GM23338 (cell line): ENCODE measurements at regions not wholly inside any gene's neighbourhood (a gene's known extent, or its start where the extent isn't known, plus 50 kb on each side); places are given as distances from the start of the nearest gene placed in this dataset.
A peak's percentile ranks its signal among the peaks of the same experiment; 100 is the strongest.

Experiments
- ATAC-seq: fragments of 200-7000 bp; cut with Tn5 transposase; 3 replicates; pipeline ENCODE4 v1.9.1; 2020
- DNase-seq: peaks from one replicate; pipeline ENCODE4 v3.0.0-alpha.2; 2015; ENCODE audit warnings: low spot score
- H2AFZ ChIP-seq: fragments of 200-600 bp; sonication (generic); 2 replicates; pipeline ENCODE4 v1.8.0; 2016; ENCODE audit warnings: antibody characterized with exemption, mild to moderate bottlenecking, moderate library complexity
- H3F3A ChIP-seq: fragments of 200-600 bp; sonication (generic); replicated peaks from 2 replicates; pipeline ENCODE4 v1.8.0; 2017; ENCODE audit warnings: antibody characterized with exemption, mixed run types, low read depth
- H3K27ac ChIP-seq: fragments of 200-600 bp; sonication (generic); 2 replicates; pipeline ENCODE4 v1.6.1; 2016; ENCODE audit warnings: low read depth
- H3K27me3 ChIP-seq: fragments of 200-600 bp; sonication (generic); 2 replicates; pipeline ENCODE4 v1.8.0; 2016; ENCODE audit warnings: mild to moderate bottlenecking, mixed run types, moderate library complexity; ENCODE audit not compliant: insufficient read depth
- H3K36me3 ChIP-seq: fragments of 200-600 bp; sonication (generic); 2 replicates; pipeline ENCODE4 v1.8.0; 2016; ENCODE audit warnings: mild to moderate bottlenecking; ENCODE audit not compliant: insufficient read depth
- H3K4me1 ChIP-seq: fragments of 200-600 bp; sonication (generic); 2 replicates; pipeline ENCODE4 v1.8.0; 2016; ENCODE audit warnings: mild to moderate bottlenecking, moderate library complexity; ENCODE audit not compliant: insufficient read depth
- H3K4me2 ChIP-seq: fragments of 200-600 bp; sonication (generic); 2 replicates; pipeline ENCODE4 v1.7.1; 2017; ENCODE audit warnings: mixed run types
- H3K4me3 ChIP-seq: fragments of 200-600 bp; sonication (generic); 2 replicates; pipeline ENCODE4 v1.6.1; 2016; ENCODE audit warnings: mixed run types
- H3K79me2 ChIP-seq: fragments of 200-600 bp; sonication (generic); replicated peaks from 2 replicates; pipeline ENCODE4 v1.8.0; 2017; ENCODE audit warnings: mild to moderate bottlenecking; ENCODE audit not compliant: insufficient read depth
- H3K9me2 ChIP-seq: fragments of 200-600 bp; sonication (generic); 2 replicates; pipeline ENCODE4 v1.8.0; 2017; ENCODE audit not compliant: insufficient read depth
- H4K20me1 ChIP-seq: fragments of 200-600 bp; sonication (generic); replicated peaks from 2 replicates; pipeline ENCODE4 v1.8.0; 2017; ENCODE audit warnings: mild to moderate bottlenecking; ENCODE audit not compliant: insufficient read depth
- H3K27ac Mint-ChIP-seq: 2 replicates; pipeline ENCODE4 v1.8.0; 2020; ENCODE audit warnings: inconsistent platforms, mild to moderate bottlenecking, moderate library complexity, mixed read lengths
- H3K27me3 Mint-ChIP-seq: 3 replicates; pipeline ENCODE4 v1.8.0; 2022; ENCODE audit warnings: low read depth, mild to moderate bottlenecking, moderate library complexity, mixed read lengths, inconsistent platforms; ENCODE audit not compliant: insufficient read depth, poor library complexity
- H3K36me3 Mint-ChIP-seq: 3 replicates; pipeline ENCODE4 v1.8.0; 2021; ENCODE audit warnings: low read depth, mild to moderate bottlenecking, inconsistent platforms, moderate library complexity, mixed read lengths
- H3K4me1 Mint-ChIP-seq: 3 replicates; pipeline ENCODE4 v1.8.0; 2020; ENCODE audit warnings: mild to moderate bottlenecking, inconsistent platforms, mixed read lengths
- H3K4me3 Mint-ChIP-seq: 3 replicates; pipeline ENCODE4 v1.8.0; 2021; ENCODE audit warnings: moderate library complexity, mild to moderate bottlenecking, inconsistent platforms, mixed read lengths
- H3K9me3 Mint-ChIP-seq: 3 replicates; pipeline ENCODE4 v1.8.0; 2020; ENCODE audit warnings: moderate library complexity, mild to moderate bottlenecking, inconsistent platforms, mixed read lengths
- CREB1 ChIP-seq: fragments of 250-450 bp; sonication (Bioruptor Pico); IDR thresholded peaks from 2 replicates; pipeline ENCODE4 v1.5.0; 2020; ENCODE audit warnings: low read depth, mild to moderate bottlenecking, moderate library complexity
- EZH2 ChIP-seq: fragments of 200-600 bp; sonication (generic); IDR thresholded peaks from one replicate; pipeline ENCODE4 v1.8.0; 2017; ENCODE audit warnings: antibody characterized with exemption, mild to moderate bottlenecking, low read depth; ENCODE audit not compliant: unreplicated experiment
- EZH2phosphoT487 ChIP-seq: fragments of 200-600 bp; sonication (generic); IDR thresholded peaks from one replicate; pipeline ENCODE4 v1.8.1; 2018; ENCODE audit warnings: antibody characterized with exemption; ENCODE audit not compliant: unreplicated experiment
- JUNB ChIP-seq: IDR thresholded peaks from one replicate; pipeline ENCODE4 v1.6.1; 2016; ENCODE audit warnings: antibody characterized with exemption; ENCODE audit not compliant: unreplicated experiment
- NANOG ChIP-seq: IDR thresholded peaks from 2 replicates; pipeline ENCODE4 v1.6.1; 2016; ENCODE audit warnings: antibody characterized with exemption, borderline replicate concordance
- POLR2AphosphoS5 ChIP-seq: IDR thresholded peaks from 2 replicates; pipeline ENCODE4 v1.6.1; 2016; ENCODE audit warnings: antibody characterized with exemption, low read depth
- STAT1 ChIP-seq: IDR thresholded peaks from one replicate; pipeline ENCODE4 v1.6.1; 2016; ENCODE audit warnings: antibody characterized with exemption; ENCODE audit not compliant: unreplicated experiment
- ZNF114 ChIP-seq: fragments of 250-450 bp; sonication (Bioruptor Pico); IDR thresholded peaks from 2 replicates; pipeline ENCODE4 v1.5.0; 2020; ENCODE audit warnings: mild to moderate bottlenecking, moderate library complexity
- ZNF331 ChIP-seq: fragments of 250-450 bp; sonication (Bioruptor Pico); IDR thresholded peaks from 2 replicates; pipeline ENCODE4 v1.5.0; 2020; ENCODE audit warnings: low read depth, mild to moderate bottlenecking, moderate library complexity
- TF ChIP-seq, protein P1 (sequence below): IDR thresholded peaks from 2 replicates; pipeline ENCODE4 v1.6.1; 2016; ENCODE audit warnings: antibody characterized with exemption
- TF ChIP-seq, protein P2 (sequence below): fragments of 250-450 bp; sonication (Bioruptor Pico); IDR thresholded peaks from 2 replicates; pipeline ENCODE4 v1.5.0; 2020; ENCODE audit warnings: mild to moderate bottlenecking, moderate library complexity
- TF ChIP-seq, protein P3 (sequence below): IDR thresholded peaks from one replicate; pipeline ENCODE4 v1.6.1; 2018; ENCODE audit warnings: antibody characterized with exemption; ENCODE audit not compliant: unreplicated experiment

DNA sequence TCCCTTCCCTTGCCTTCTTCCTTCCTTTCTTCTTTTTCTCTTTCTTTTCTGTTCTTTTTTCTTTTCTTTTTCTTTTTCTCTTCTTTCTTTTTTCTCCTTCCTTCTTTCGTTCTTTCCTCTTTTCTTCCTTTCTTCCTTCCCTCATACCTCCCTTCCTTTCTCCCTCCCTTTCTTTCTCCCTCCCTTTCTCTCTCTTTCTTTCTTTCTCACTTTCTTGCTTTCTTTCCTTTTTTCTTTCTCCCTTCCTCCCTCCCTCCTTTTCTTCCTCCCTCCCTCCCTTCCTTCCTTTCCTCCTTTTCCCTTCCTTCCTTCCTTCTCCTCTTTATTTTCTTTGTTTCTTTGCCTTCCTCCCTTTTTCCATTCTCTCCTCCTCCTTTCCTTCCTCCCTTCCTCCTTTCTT lies 96.3 kb downstream of the POM121L12 start:
- H3F3A ChIP-seq: no peaks in the 10 kb centered on the region
- H2AFZ ChIP-seq: no peak overlapping the region
- H3K4me2 ChIP-seq: no peak overlapping the region
- H3K27me3 Mint-ChIP-seq: no peaks in the 10 kb centered on the region
- no peaks in the 10 kb centered on the region for H3K9me2 ChIP-seq
- no peaks in the 10 kb centered on the region; the same call in 2 of the 3 replicates for H3K9me3 Mint-ChIP-seq
- H3K36me3 Mint-ChIP-seq: no peaks in the 10 kb centered on the region
- no peaks in the 10 kb centered on the region for H3K4me1 ChIP-seq
- H4K20me1 ChIP-seq: no peaks in the 10 kb centered on the region
- H3K27ac ChIP-seq: no peak overlapping the region
- H3K4me1 Mint-ChIP-seq: no peaks in the 10 kb centered on the region
- H3K36me3 ChIP-seq: no peaks in the 10 kb centered on the region
- no peaks in the 10 kb centered on the region for H3K27me3 ChIP-seq
- no peak overlapping the region for H3K4me3 Mint-ChIP-seq
- no peak overlapping the region for H3K27ac Mint-ChIP-seq
- H3K4me3 ChIP-seq: no peak overlapping the region
- DNase-seq (no peak), ATAC-seq (no peak)
- no peaks in the 10 kb centered on the region for H3K79me2 ChIP-seq
- TF ChIP-seq JUNB: no peak

DNA sequence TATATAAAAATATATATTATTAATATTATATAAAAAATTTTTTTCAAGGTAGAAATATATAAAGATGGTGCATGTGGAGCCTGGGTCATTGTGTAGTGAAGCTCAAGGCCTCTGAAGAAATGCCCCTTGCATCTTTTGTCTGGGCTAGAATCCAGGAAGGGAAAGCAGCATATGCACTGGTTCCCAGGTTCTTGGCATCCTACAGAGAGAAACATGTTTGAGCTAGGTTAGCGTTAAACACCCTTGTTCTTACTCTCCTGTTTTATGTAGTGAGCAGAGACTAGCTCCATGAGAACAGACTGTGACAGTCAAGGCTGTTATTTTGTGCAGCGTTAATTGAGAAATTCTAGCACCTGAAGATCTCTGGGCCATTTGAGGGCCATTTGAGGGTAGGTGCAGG lies 116.1 kb downstream of the POM121L12 start:
- DNase-seq: no peak
- no peaks in the 10 kb centered on the region for H3K9me3 Mint-ChIP-seq
- no peaks in the 10 kb centered on the region for H3K27me3 Mint-ChIP-seq
- Histone ChIP-seq H3K27me3 (no peaks in the 10 kb centered on the region), H3K4me2 (no peak overlapping the region), H3K36me3 (no peaks in the 10 kb centered on the region), H4K20me1 (no peaks in the 10 kb centered on the region), H3K4me3 (no peak overlapping the region), H3F3A (no peaks in the 10 kb centered on the region), H3K27ac (no peak overlapping the region), H2AFZ (0 out of 2 replicates have a peak overlapping the region, but pooled peaks have one; percentile 18), H3K79me2 (no peaks in the 10 kb centered on the region), H3K4me1 (peaks cover 4% of the 10 kb centered on the region; the same call in 1 of the 2 replicates), H3K9me2 (no peaks in the 10 kb centered on the region)
- H3K27ac Mint-ChIP-seq: no peak overlapping the region
- no peaks in the 10 kb centered on the region for H3K36me3 Mint-ChIP-seq
- H3K4me1 Mint-ChIP-seq: peaks cover 7% of the 10 kb centered on the region; the same call in 2 of the 3 replicates
- ATAC-seq: no peak
- H3K4me3 Mint-ChIP-seq: no peak overlapping the region
- TF ChIP-seq, protein P1, sequence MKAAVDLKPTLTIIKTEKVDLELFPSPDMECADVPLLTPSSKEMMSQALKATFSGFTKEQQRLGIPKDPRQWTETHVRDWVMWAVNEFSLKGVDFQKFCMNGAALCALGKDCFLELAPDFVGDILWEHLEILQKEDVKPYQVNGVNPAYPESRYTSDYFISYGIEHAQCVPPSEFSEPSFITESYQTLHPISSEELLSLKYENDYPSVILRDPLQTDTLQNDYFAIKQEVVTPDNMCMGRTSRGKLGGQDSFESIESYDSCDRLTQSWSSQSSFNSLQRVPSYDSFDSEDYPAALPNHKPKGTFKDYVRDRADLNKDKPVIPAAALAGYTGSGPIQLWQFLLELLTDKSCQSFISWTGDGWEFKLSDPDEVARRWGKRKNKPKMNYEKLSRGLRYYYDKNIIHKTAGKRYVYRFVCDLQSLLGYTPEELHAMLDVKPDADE: no peak
- no peak for TF ChIP-seq EZH2
- no peak for TF ChIP-seq JUNB
- no peak for TF ChIP-seq NANOG
- TF ChIP-seq, protein P2, sequence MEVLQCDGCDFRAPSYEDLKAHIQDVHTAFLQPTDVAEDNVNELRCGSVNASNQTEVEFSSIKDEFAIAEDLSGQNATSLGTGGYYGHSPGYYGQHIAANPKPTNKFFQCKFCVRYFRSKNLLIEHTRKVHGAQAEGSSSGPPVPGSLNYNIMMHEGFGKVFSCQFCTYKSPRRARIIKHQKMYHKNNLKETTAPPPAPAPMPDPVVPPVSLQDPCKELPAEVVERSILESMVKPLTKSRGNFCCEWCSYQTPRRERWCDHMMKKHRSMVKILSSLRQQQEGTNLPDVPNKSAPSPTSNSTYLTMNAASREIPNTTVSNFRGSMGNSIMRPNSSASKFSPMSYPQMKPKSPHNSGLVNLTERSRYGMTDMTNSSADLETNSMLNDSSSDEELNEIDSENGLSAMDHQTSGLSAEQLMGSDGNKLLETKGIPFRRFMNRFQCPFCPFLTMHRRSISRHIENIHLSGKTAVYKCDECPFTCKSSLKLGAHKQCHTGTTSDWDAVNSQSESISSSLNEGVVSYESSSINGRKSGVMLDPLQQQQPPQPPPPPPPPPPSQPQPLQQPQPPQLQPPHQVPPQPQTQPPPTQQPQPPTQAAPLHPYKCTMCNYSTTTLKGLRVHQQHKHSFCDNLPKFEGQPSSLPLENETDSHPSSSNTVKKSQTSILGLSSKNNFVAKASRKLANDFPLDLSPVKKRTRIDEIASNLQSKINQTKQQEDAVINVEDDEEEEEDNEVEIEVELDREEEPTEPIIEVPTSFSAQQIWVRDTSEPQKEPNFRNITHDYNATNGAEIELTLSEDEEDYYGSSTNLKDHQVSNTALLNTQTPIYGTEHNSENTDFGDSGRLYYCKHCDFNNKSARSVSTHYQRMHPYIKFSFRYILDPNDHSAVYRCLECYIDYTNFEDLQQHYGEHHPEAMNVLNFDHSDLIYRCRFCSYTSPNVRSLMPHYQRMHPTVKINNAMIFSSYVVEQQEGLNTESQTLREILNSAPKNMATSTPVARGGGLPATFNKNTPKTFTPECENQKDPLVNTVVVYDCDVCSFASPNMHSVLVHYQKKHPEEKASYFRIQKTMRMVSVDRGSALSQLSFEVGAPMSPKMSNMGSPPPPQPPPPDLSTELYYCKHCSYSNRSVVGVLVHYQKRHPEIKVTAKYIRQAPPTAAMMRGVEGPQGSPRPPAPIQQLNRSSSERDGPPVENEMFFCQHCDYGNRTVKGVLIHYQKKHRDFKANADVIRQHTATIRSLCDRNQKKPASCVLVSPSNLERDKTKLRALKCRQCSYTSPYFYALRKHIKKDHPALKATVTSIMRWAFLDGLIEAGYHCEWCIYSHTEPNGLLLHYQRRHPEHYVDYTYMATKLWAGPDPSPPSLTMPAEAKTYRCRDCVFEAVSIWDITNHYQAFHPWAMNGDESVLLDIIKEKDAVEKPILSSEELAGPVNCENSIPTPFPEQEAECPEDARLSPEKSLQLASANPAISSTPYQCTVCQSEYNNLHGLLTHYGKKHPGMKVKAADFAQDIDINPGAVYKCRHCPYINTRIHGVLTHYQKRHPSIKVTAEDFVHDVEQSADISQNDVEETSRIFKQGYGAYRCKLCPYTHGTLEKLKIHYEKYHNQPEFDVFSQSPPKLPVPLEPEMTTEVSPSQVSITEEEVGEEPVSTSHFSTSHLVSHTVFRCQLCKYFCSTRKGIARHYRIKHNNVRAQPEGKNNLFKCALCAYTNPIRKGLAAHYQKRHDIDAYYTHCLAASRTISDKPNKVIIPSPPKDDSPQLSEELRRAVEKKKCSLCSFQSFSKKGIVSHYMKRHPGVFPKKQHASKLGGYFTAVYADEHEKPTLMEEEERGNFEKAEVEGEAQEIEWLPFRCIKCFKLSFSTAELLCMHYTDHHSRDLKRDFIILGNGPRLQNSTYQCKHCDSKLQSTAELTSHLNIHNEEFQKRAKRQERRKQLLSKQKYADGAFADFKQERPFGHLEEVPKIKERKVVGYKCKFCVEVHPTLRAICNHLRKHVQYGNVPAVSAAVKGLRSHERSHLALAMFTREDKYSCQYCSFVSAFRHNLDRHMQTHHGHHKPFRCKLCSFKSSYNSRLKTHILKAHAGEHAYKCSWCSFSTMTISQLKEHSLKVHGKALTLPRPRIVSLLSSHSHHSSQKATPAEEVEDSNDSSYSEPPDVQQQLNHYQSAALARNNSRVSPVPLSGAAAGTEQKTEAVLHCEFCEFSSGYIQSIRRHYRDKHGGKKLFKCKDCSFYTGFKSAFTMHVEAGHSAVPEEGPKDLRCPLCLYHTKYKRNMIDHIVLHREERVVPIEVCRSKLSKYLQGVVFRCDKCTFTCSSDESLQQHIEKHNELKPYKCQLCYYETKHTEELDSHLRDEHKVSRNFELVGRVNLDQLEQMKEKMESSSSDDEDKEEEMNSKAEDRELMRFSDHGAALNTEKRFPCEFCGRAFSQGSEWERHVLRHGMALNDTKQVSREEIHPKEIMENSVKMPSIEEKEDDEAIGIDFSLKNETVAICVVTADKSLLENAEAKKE (CRISPR knock-in tag): no peak
- TF ChIP-seq ZNF114 (CRISPR knock-in tag): no peak
- no peak for TF ChIP-seq EZH2phosphoT487
- no peak for TF ChIP-seq CREB1 (CRISPR knock-in tag)
- TF ChIP-seq STAT1: no peak
- TF ChIP-seq, protein P3, sequence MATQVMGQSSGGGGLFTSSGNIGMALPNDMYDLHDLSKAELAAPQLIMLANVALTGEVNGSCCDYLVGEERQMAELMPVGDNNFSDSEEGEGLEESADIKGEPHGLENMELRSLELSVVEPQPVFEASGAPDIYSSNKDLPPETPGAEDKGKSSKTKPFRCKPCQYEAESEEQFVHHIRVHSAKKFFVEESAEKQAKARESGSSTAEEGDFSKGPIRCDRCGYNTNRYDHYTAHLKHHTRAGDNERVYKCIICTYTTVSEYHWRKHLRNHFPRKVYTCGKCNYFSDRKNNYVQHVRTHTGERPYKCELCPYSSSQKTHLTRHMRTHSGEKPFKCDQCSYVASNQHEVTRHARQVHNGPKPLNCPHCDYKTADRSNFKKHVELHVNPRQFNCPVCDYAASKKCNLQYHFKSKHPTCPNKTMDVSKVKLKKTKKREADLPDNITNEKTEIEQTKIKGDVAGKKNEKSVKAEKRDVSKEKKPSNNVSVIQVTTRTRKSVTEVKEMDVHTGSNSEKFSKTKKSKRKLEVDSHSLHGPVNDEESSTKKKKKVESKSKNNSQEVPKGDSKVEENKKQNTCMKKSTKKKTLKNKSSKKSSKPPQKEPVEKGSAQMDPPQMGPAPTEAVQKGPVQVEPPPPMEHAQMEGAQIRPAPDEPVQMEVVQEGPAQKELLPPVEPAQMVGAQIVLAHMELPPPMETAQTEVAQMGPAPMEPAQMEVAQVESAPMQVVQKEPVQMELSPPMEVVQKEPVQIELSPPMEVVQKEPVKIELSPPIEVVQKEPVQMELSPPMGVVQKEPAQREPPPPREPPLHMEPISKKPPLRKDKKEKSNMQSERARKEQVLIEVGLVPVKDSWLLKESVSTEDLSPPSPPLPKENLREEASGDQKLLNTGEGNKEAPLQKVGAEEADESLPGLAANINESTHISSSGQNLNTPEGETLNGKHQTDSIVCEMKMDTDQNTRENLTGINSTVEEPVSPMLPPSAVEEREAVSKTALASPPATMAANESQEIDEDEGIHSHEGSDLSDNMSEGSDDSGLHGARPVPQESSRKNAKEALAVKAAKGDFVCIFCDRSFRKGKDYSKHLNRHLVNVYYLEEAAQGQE: no peak
- TF ChIP-seq ZNF331 (CRISPR knock-in tag): no peak
- TF ChIP-seq POLR2AphosphoS5: no peak
